GM12865 (cell line): ENCODE measurements at regions not wholly inside any gene's neighbourhood (a gene's known extent, or its start where the extent isn't known, plus 50 kb on each side); places are given as distances from the start of the nearest gene placed in this dataset.

ENCODE experiments used
- DNase-seq: peaks from one replicate; pipeline ENCODE4 v3.0.0; 2010; ENCODE audit warnings: low read depth
- H3K4me3 ChIP-seq: 2 replicates; pipeline ENCODE4 v1.5.1; 2011; ENCODE audit warnings: mild to moderate bottlenecking, low read depth, low read length, control low read depth
- CTCF ChIP-seq: IDR thresholded peaks from 2 replicates; pipeline ENCODE4 v1.5.1; 2011; ENCODE audit warnings: low read length, control low read depth, low read depth, inconsistent platforms; ENCODE audit not compliant: insufficient read depth; ENCODE audit errors: missing control alignments

DNA sequence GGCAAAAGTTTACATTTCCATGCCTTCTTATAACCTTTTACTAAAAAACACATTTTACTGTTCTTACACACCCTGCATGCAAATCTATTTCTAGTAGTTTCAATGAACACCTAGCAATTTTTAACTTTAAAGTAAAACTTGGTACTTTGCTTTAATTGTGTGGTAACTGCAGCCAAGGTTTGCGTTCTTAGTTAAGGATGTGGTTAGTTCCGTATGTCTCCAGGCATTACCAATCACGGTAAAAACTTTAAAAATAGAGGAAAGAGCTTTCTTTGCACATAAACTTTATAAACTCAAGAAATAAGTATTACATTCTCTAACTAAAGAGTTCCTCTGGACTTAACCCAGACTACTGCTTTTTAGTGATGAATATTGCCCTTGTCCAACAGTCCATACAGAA is 795.2 kb downstream of the SLC16A7 start:
- TF ChIP-seq CTCF = no peak
- DNase-seq = no peak
- no peak overlapping the region for H3K4me3 ChIP-seq

- TF ChIP-seq CTCF = no peak
- DNase-seq = no peak
Observed at GRCh38 chr12:60391791-60392190, 796.0 kb downstream of the SLC16A7 start.

GRCh38 chr12:60393093-60393492 is 797.3 kb downstream of the SLC16A7 start:
- H3K4me3 ChIP-seq = no peak overlapping the region
- no peak for DNase-seq
- TF ChIP-seq CTCF = no peak

More at GRCh38 chr12:60391791-60392190, 796.0 kb downstream of the SLC16A7 start:
- no peak overlapping the region for H3K4me3 ChIP-seq

GRCh38 chr12:60394665-60395064 is 798.8 kb downstream of the SLC16A7 start:
- TF ChIP-seq CTCF = no peak
- no peak overlapping the region for H3K4me3 ChIP-seq
- DNase-seq = no peak

DNA sequence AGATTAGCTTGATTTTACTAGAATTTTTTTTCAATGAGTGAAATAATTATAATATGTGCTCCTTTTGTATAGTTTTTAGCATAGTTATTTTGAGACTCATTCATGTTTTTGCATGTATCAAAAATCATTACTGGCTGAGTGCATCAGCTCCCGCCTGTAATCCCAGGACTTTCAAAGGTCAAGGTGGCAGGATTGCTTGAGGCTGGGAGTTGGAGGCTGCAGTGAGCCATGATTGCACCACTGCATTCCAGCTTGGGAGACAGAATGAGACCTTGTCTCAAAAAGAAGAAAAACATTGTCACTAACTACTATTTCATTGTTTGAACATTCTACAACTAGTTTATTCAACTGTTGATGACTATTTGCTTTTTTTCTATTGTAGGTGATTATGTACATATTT is 802.7 kb downstream of the SLC16A7 start:
- no peak overlapping the region for H3K4me3 ChIP-seq
- no peak for DNase-seq
- TF ChIP-seq CTCF = no peak

DNA sequence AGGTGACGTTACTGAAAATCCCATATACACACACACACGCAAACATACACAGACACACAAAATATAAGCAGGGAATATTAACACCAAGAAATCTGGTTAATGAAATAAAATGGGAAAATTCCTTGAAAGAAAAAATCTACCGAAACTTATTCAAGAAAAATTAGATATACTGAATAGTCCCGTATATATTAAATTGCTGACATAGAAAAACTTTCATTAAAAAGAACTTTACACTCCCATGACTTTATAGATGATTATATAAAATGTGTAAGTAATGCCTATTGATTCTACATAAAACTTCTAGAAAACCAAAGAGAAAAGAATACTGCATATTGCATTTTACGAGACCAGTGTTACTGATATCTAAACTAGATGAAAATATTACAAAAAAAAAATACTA is 803.2 kb downstream of the SLC16A7 start:
- no peak overlapping the region for H3K4me3 ChIP-seq
- DNase-seq = no peak
- TF ChIP-seq CTCF = no peak

GRCh38 chr12:60402996-60403395 is 807.2 kb downstream of the SLC16A7 start:
- DNase-seq = no peak
- no peak for TF ChIP-seq CTCF
- no peak overlapping the region for H3K4me3 ChIP-seq
